ENCODE measurements at regions not wholly inside any gene's neighbourhood (a gene's known extent, or its start where the extent isn't known, plus 50 kb on each side); places are given as distances from the start of the nearest gene placed in this dataset.

GRCh38 chr17:70655176-70655958, 486.0 kb downstream of the KCNJ2 start:
- no TSS peak for BruUV-seq (replicated peaks)
- ChIA-PET CTCF (no interaction called here), POLR2A (no interaction called here)
- H3K79me2 ChIP-seq (ENCODE audit: control insufficient read depth, insufficient read depth, low read length), result no peaks in the 10 kb centered on the region
- dilution Hi-C loops (cut with MboI; ENCODE audit: extremely low pct_ligation_motif_present, low sequenced_read_pairs) (no loop called here), intact Hi-C loops (cut with micrococcal nuclease) (no loop called here)
- no peaks in the 10 kb centered on the region for H3K4me1 ChIP-seq (ENCODE audit: control insufficient read depth, extremely low read depth, insufficient read depth, low read length)
- H3K9me1 ChIP-seq (replicated peaks; ENCODE audit: control insufficient read depth, extremely low read depth, insufficient read depth, low read length), result no peaks in the 10 kb centered on the region
- FAIRE-seq (no peak), DNase-seq (ENCODE audit: low read depth, low spot score) (no peak)
- H3K9ac ChIP-seq (replicated peaks; ENCODE audit: extremely low read depth, insufficient read depth, low read length), result no peak overlapping the region
- H3K4me2 ChIP-seq (ENCODE audit: insufficient read depth, low read length), result no peak overlapping the region
- no peak overlapping the region for H2AFZ ChIP-seq (ENCODE audit: low read depth, low read length)
- H3K9me3 ChIP-seq (replicated peaks; ENCODE audit: control insufficient read depth, insufficient read depth, low read length), result no peaks in the 10 kb centered on the region
- no peak overlapping the region for H3K27ac ChIP-seq (ENCODE audit: insufficient read depth, low read depth, low read length)
- no peaks in the 10 kb centered on the region for H3K36me3 ChIP-seq (ENCODE audit: control insufficient read depth in 2 of 2, extremely low read depth in 1 of 2, insufficient read depth in 2 of 2, low read length in 2 of 2)
- H3K4me3 ChIP-seq (replicated peaks in 1 of 3; ENCODE audit: insufficient read depth in 1 of 3, low read depth in 1 of 3, low read length in 3 of 3), result no peak overlapping the region
- H3K27me3 ChIP-seq (ENCODE audit: control insufficient read depth in 2 of 2, insufficient read depth in 2 of 2, low read length in 2 of 2), result no peaks in the 10 kb centered on the region
- TF ChIP-seq POLR2AphosphoS5 (IDR thresholded peaks at IDR 0.05; ENCODE audit: insufficient read depth, low read depth, low read length) (no peak), EZH2 (IDR thresholded peaks at IDR 0.05; ENCODE audit: borderline replicate concordance, low read depth, low read length, severe bottlenecking) (no peak), MYC (IDR thresholded peaks at IDR 0.05; ENCODE audit: low read depth, low read length) (no peak), GATA2 (IDR thresholded peaks at IDR 0.05; ENCODE audit: insufficient read depth, insufficient read length, low read depth, low read length) (no peak), FOS (IDR thresholded peaks at IDR 0.05; ENCODE audit: borderline replicate concordance, insufficient read depth, low read length) (no peak), POLR2A (IDR thresholded peaks at IDR 0.05; ENCODE audit: low read depth, low read length) (no peak), JUN (IDR thresholded peaks at IDR 0.05; ENCODE audit: borderline replicate concordance, insufficient read depth, insufficient read length, low read depth) (no peak), MAX (IDR thresholded peaks at IDR 0.05; ENCODE audit: insufficient read depth, insufficient read length) (no peak)
- TF ChIP-seq, protein P1, sequence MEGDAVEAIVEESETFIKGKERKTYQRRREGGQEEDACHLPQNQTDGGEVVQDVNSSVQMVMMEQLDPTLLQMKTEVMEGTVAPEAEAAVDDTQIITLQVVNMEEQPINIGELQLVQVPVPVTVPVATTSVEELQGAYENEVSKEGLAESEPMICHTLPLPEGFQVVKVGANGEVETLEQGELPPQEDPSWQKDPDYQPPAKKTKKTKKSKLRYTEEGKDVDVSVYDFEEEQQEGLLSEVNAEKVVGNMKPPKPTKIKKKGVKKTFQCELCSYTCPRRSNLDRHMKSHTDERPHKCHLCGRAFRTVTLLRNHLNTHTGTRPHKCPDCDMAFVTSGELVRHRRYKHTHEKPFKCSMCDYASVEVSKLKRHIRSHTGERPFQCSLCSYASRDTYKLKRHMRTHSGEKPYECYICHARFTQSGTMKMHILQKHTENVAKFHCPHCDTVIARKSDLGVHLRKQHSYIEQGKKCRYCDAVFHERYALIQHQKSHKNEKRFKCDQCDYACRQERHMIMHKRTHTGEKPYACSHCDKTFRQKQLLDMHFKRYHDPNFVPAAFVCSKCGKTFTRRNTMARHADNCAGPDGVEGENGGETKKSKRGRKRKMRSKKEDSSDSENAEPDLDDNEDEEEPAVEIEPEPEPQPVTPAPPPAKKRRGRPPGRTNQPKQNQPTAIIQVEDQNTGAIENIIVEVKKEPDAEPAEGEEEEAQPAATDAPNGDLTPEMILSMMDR (IDR thresholded peaks at IDR 0.05; ENCODE audit: extremely low read depth in 1 of 2, insufficient read depth in 1 of 2, low read depth in 1 of 2, low read length in 2 of 2), result no peak
- no peaks in the 10 kb centered on the region for H4K20me1 ChIP-seq (replicated peaks; ENCODE audit: control insufficient read depth, extremely low read depth, insufficient read depth, low read length)

All from endothelial cell of umbilical vein (primary cell).